SK-N-SH treated with all-trans-retinoic acid at 6 μM for 48 hours (cell line): ENCODE measurements at regions not wholly inside any gene's neighbourhood (a gene's known extent, or its start where the extent isn't known, plus 50 kb on each side); places are given as distances from the start of the nearest gene placed in this dataset.

Experiments used
- ARNTL ChIP-seq: fragments of 450-650 bp; formaldehyde crosslinking; IDR thresholded peaks from 2 replicates; pipeline ENCODE4 v1.5.0; 2020; ENCODE audit warnings: low read depth, mild to moderate bottlenecking, moderate library complexity, borderline replicate concordance
- CREB5 ChIP-seq: fragments of 250-450 bp; sonication (Bioruptor Pico); IDR thresholded peaks from 2 replicates; pipeline ENCODE4 v1.5.1; 2020; ENCODE audit warnings: low read depth, mild to moderate bottlenecking, moderate library complexity
- OSR1 ChIP-seq: fragments of 250-450 bp; sonication (Bioruptor Pico); IDR thresholded peaks from 2 replicates; pipeline ENCODE4 v1.8.0; 2022; ENCODE audit warnings: moderate library complexity, mild to moderate bottlenecking, inconsistent platforms
- POU6F1 ChIP-seq: fragments of 250-450 bp; sonication (Bioruptor Pico); IDR thresholded peaks from 2 replicates; pipeline ENCODE4 v1.8.0; 2021; ENCODE audit warnings: low read depth, mild to moderate bottlenecking, moderate library complexity, borderline replicate concordance
- PPARA ChIP-seq: fragments of 250-450 bp; sonication (Bioruptor Pico); IDR thresholded peaks from 2 replicates; pipeline ENCODE4 v1.5.0; 2020; ENCODE audit warnings: mild to moderate bottlenecking, borderline replicate concordance
- RARB ChIP-seq: fragments of 250-450 bp; sonication (Bioruptor Pico); IDR thresholded peaks from 2 replicates; pipeline ENCODE4 v1.8.0; 2021; ENCODE audit warnings: mild to moderate bottlenecking, moderate library complexity
- SNAI2 ChIP-seq: fragments of 250-450 bp; sonication (Bioruptor Pico); IDR thresholded peaks from 2 replicates; pipeline ENCODE4 v1.5.0; 2020; ENCODE audit warnings: mild to moderate bottlenecking, moderate library complexity
- ZC3H10 ChIP-seq: fragments of 250-450 bp; sonication (Bioruptor Pico); IDR thresholded peaks from 2 replicates; pipeline ENCODE4 v1.5.1; 2021; ENCODE audit warnings: mild to moderate bottlenecking, moderate library complexity
- ZFP30 ChIP-seq: fragments of 450-650 bp; formaldehyde crosslinking; IDR thresholded peaks from 2 replicates; pipeline ENCODE4 v1.5.0; 2022; ENCODE audit warnings: mild to moderate bottlenecking, moderate library complexity
- TF ChIP-seq, protein P1 (sequence below): fragments of 250-450 bp; sonication (Bioruptor Pico); IDR thresholded peaks from 2 replicates; pipeline ENCODE4 v1.8.0; 2020; ENCODE audit warnings: mild to moderate bottlenecking, moderate library complexity, borderline replicate concordance

DNA sequence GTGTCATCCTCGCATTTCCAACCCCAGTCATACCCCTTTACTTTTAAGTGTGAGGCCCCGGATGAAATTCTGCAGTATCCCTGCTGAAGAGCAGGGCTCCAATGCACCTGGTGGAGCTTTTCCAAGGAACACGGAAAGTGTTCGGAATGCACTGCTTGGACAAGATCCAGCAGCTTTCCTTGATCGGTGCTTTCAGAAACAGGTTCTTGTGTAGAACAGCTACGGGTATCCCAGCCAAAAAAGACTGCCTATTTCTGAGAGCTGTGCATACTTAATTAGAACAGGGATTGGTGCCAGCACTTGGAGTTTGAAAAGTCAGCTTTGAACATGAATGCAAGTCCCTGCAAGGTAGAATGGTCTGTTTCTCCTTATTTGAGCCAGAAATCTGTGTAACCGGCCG is 87.2 kb upstream of the C1QTNF9B start:
- TF ChIP-seq, protein P1, sequence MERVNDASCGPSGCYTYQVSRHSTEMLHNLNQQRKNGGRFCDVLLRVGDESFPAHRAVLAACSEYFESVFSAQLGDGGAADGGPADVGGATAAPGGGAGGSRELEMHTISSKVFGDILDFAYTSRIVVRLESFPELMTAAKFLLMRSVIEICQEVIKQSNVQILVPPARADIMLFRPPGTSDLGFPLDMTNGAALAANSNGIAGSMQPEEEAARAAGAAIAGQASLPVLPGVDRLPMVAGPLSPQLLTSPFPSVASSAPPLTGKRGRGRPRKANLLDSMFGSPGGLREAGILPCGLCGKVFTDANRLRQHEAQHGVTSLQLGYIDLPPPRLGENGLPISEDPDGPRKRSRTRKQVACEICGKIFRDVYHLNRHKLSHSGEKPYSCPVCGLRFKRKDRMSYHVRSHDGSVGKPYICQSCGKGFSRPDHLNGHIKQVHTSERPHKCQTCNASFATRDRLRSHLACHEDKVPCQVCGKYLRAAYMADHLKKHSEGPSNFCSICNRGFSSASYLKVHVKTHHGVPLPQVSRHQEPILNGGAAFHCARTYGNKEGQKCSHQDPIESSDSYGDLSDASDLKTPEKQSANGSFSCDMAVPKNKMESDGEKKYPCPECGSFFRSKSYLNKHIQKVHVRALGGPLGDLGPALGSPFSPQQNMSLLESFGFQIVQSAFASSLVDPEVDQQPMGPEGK (CRISPR knock-in tag) = no peak
- no peak for TF ChIP-seq CREB5 (CRISPR knock-in tag)
- TF ChIP-seq RARB (CRISPR knock-in tag) = no peak
- no peak for TF ChIP-seq ARNTL (CRISPR knock-in tag)
- TF ChIP-seq POU6F1 (CRISPR knock-in tag) = no peak
- no peak for TF ChIP-seq SNAI2 (CRISPR knock-in tag)
- TF ChIP-seq ZFP30 (CRISPR knock-in tag) = no peak
- TF ChIP-seq PPARA (CRISPR knock-in tag) = no peak
- TF ChIP-seq OSR1 (CRISPR knock-in tag) = no peak
- no peak for TF ChIP-seq ZC3H10 (CRISPR knock-in tag)
